Sigmoid colon (tissue), 3 donors: ENCODE measurements at regions not wholly inside any gene's neighbourhood (a gene's known extent, or its start where the extent isn't known, plus 50 kb on each side); places are given as distances from the start of the nearest gene placed in this dataset.

Source experiments
- POLR2A ChIP-seq, 2 donors: fragments of 450-650 bp; IDR thresholded peaks; one replicate each; pipeline ENCODE4 v1.6.1; 2016; ENCODE audit warnings: antibody characterized with exemption in 2 of 2, mild to moderate bottlenecking in 2 of 2, moderate library complexity in 2 of 2
- TF ChIP-seq, protein P1 (sequence below), 4 experiments: fragments of 450-650 bp in 3 of 4; fragments of 200-600 bp in 1 of 4; IDR thresholded peaks; one replicate each; pipeline ENCODE4 v1.5.1; 2016 to 2019; ENCODE audit warnings: antibody characterized with exemption in 4 of 4, mild to moderate bottlenecking in 3 of 4, moderate library complexity in 2 of 4

DNA sequence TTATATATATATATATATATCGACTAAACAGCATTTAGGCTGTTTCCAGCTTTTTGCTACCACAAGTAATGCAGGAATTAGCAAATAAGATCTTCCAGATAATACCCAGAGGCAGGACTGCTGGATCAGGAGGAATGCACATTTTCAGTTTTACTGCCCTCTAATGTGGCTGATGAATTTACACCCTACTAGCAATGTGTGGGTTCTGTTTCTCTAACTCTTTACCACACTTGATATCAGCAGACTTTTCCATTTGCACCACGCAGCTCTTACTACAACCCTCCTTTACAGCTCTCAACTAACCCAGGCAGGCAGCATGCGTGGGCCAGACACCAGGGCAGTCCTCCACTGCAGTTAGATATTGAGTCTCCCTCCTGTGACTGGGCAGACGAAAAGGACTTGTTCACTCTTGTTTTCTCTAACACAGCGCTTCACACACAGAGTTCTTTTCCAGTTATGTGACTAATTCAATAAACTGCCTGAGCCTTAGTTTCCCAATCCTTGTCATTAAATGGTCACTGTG, 67.7 kb downstream of the IGLL5 start:
- TF ChIP-seq, protein P1, sequence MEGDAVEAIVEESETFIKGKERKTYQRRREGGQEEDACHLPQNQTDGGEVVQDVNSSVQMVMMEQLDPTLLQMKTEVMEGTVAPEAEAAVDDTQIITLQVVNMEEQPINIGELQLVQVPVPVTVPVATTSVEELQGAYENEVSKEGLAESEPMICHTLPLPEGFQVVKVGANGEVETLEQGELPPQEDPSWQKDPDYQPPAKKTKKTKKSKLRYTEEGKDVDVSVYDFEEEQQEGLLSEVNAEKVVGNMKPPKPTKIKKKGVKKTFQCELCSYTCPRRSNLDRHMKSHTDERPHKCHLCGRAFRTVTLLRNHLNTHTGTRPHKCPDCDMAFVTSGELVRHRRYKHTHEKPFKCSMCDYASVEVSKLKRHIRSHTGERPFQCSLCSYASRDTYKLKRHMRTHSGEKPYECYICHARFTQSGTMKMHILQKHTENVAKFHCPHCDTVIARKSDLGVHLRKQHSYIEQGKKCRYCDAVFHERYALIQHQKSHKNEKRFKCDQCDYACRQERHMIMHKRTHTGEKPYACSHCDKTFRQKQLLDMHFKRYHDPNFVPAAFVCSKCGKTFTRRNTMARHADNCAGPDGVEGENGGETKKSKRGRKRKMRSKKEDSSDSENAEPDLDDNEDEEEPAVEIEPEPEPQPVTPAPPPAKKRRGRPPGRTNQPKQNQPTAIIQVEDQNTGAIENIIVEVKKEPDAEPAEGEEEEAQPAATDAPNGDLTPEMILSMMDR (IDR thresholded peaks at IDR 0.05): no peak
- TF ChIP-seq POLR2A (IDR thresholded peaks at IDR 0.05): no peak
